OCI-LY3 (cell line): ENCODE measurements at regions not wholly inside any gene's neighbourhood (a gene's known extent, or its start where the extent isn't known, plus 50 kb on each side); places are given as distances from the start of the nearest gene placed in this dataset.

Experiments
- H2AFZ ChIP-seq: fragments of 200-600, 300-600 bp; shearing (Covaris generic); 2 replicates; pipeline ENCODE4 v1.6.0; 2014; ENCODE audit warnings: antibody characterized with exemption, low read depth, low read length
- H3K27ac ChIP-seq: fragments of 200-600, 300-600 bp; sonication (generic); 2 replicates; pipeline ENCODE4 v1.5.1; 2014; ENCODE audit warnings: mild to moderate bottlenecking, low read length, moderate library complexity, mixed read lengths
- H3K27me3 ChIP-seq: fragments of 200-600, 300-600 bp; sonication (generic); 2 replicates; pipeline ENCODE4 v1.6.1; 2014; ENCODE audit warnings: low read depth, low read length, mixed read lengths
- H3K36me3 ChIP-seq: fragments of 200-600, 300-600 bp; sonication (generic); replicated peaks from 2 replicates; pipeline ENCODE3; 2014; ENCODE audit warnings: low read depth, low read length, mixed read lengths
- H3K4me1 ChIP-seq: fragments of 300-600, 200-600 bp; sonication (generic); 2 replicates; pipeline ENCODE4 v1.6.1; 2014; ENCODE audit warnings: low read length, mixed read lengths
- H3K4me2 ChIP-seq: fragments of 200-600, 300-600 bp; sonication (generic); 2 replicates; pipeline ENCODE4 v1.6.1; 2014; ENCODE audit warnings: low read length, mixed read lengths
- H3K4me3 ChIP-seq: fragments of 300-600, 200-600 bp; sonication (generic); 2 replicates; pipeline ENCODE4 v1.5.1; 2014; ENCODE audit warnings: antibody characterized with exemption, mild to moderate bottlenecking, low read length, moderate library complexity
- H3K79me2 ChIP-seq: fragments of 300-600, 200-600 bp; shearing (Covaris generic); 2 replicates; pipeline ENCODE4 v1.6.1; 2014; ENCODE audit warnings: mild to moderate bottlenecking, low read length, mixed read lengths
- H3K9ac ChIP-seq: fragments of 300-600, 200-600 bp; shearing (Covaris generic); 2 replicates; pipeline ENCODE4 v1.6.0; 2014; ENCODE audit warnings: mild to moderate bottlenecking, low read length, moderate library complexity
- H3K9me3 ChIP-seq: fragments of 200-600, 300-600 bp; shearing (Covaris generic); 2 replicates; pipeline ENCODE4 v1.6.1; 2014; ENCODE audit warnings: low read length, mixed read lengths; ENCODE audit not compliant: insufficient read depth
- H4K20me1 ChIP-seq: fragments of 200-600, 300-600 bp; sonication (generic); 2 replicates; pipeline ENCODE4 v1.6.1; 2016; ENCODE audit warnings: low read length, mixed read lengths; ENCODE audit not compliant: insufficient read depth
- CTCF ChIP-seq: fragments of 200-600, 300-600 bp; sonication (generic); IDR thresholded peaks from 2 replicates; pipeline ENCODE4 v1.5.1; 2014; ENCODE audit warnings: antibody characterized with exemption, low read length, low read depth
- EZH2phosphoT487 ChIP-seq: fragments of 200-600 bp; shearing (Covaris generic); IDR thresholded peaks from 2 replicates; pipeline ENCODE4 v1.6.1; 2018; ENCODE audit warnings: antibody characterized with exemption, mixed run types, low read depth

GRCh38 chr14:26933431-26933830, 335.6 kb upstream of the NOVA1 start:
- TF ChIP-seq EZH2phosphoT487 (no peak), CTCF (no peak)
- Histone ChIP-seq H3K27ac (no peak overlapping the region), H3K4me2 (no peak overlapping the region), H3K4me3 (no peak overlapping the region), H3K36me3 (no peaks in the 10 kb centered on the region), H3K4me1 (no peaks in the 10 kb centered on the region), H4K20me1 (no peaks in the 10 kb centered on the region), H3K79me2 (no peaks in the 10 kb centered on the region), H3K9ac (no peak overlapping the region), H3K9me3 (no peaks in the 10 kb centered on the region), H3K27me3 (no peaks in the 10 kb centered on the region), H2AFZ (0 out of 2 replicates have a peak overlapping the region, but pooled peaks have one; percentile 39)

- no peak overlapping the region for H3K9ac ChIP-seq
- no peaks in the 10 kb centered on the region for H3K27me3 ChIP-seq
- no peaks in the 10 kb centered on the region for H3K79me2 ChIP-seq
- no peaks in the 10 kb centered on the region for H3K4me1 ChIP-seq
- H3K4me2 ChIP-seq: no peak overlapping the region
- H3K27ac ChIP-seq: no peak overlapping the region
- H3K36me3 ChIP-seq: no peaks in the 10 kb centered on the region
- H3K9me3 ChIP-seq: no peaks in the 10 kb centered on the region
- H2AFZ ChIP-seq: no peak overlapping the region
- H3K4me3 ChIP-seq: no peak overlapping the region
- TF ChIP-seq EZH2phosphoT487 (no peak), CTCF (no peak)
- no peaks in the 10 kb centered on the region for H4K20me1 ChIP-seq
Observed at GRCh38 chr14:26934151-26934550, 336.3 kb upstream of the NOVA1 start.

GRCh38 chr14:26935733-26936132, 337.9 kb upstream of the NOVA1 start:
- no peaks in the 10 kb centered on the region for H3K79me2 ChIP-seq
- no peak overlapping the region for H2AFZ ChIP-seq
- H3K27me3 ChIP-seq: no peaks in the 10 kb centered on the region
- no peak overlapping the region for H3K4me2 ChIP-seq
- no peaks in the 10 kb centered on the region for H3K9me3 ChIP-seq
- no peak overlapping the region for H3K27ac ChIP-seq
- no peaks in the 10 kb centered on the region for H4K20me1 ChIP-seq
- H3K36me3 ChIP-seq: no peaks in the 10 kb centered on the region
- no peak overlapping the region for H3K4me3 ChIP-seq
- no peak for TF ChIP-seq CTCF
- TF ChIP-seq EZH2phosphoT487: no peak
- H3K4me1 ChIP-seq: no peaks in the 10 kb centered on the region
- H3K9ac ChIP-seq: no peak overlapping the region

GRCh38 chr14:26938054-26938453, 340.2 kb upstream of the NOVA1 start:
- TF ChIP-seq CTCF: no peak
- no peak for TF ChIP-seq EZH2phosphoT487
- Histone ChIP-seq H3K4me3 (no peak overlapping the region), H3K4me1 (no peaks in the 10 kb centered on the region), H3K27me3 (no peaks in the 10 kb centered on the region), H3K4me2 (no peak overlapping the region), H4K20me1 (no peaks in the 10 kb centered on the region), H2AFZ (no peak overlapping the region), H3K36me3 (no peaks in the 10 kb centered on the region), H3K79me2 (no peaks in the 10 kb centered on the region), H3K9me3 (no peaks in the 10 kb centered on the region), H3K27ac (no peak overlapping the region), H3K9ac (no peak overlapping the region)
